ENCODE measurements at regions not wholly inside any gene's neighbourhood (a gene's known extent, or its start where the extent isn't known, plus 50 kb on each side); places are given as distances from the start of the nearest gene placed in this dataset.

GRCh38 chr10:81524467-81524866 lies 350.5 kb upstream of the NRG3 start:
- Mint-ChIP-seq H3K4me3 (no peak overlapping the region), H3K4me1 (no peaks in the 10 kb centered on the region), H3K9me3 (peaks cover 0 to 10% (median 6%) of the 10 kb centered on the region in 7 donors), H3K27ac (no peak overlapping the region), H3K27me3 (ENCODE audit: low read depth in 3 of 3) (no peaks in the 10 kb centered on the region), H3K36me3 (no peaks in the 10 kb centered on the region)
- WGBS (ENCODE audit: insufficient coverage): 83% methylated on average over 2 of the region's 2 CpGs
- Histone ChIP-seq H2AFZ (ENCODE audit: insufficient read depth, low read depth, low read length, poor library complexity, severe bottlenecking) (no peak overlapping the region), H3K36me3 (replicated peaks in 1 of 2; ENCODE audit: control insufficient read depth in 1 of 2, insufficient read depth in 2 of 2, low read length in 2 of 2) (no peaks in the 10 kb centered on the region), H3K27ac (ENCODE audit: low read depth in 1 of 2, low read length in 2 of 2) (no peak overlapping the region), H4K20me1 (ENCODE audit: insufficient read depth, low read length) (no peaks in the 10 kb centered on the region), H3K79me2 (ENCODE audit: insufficient read depth, low read length) (no peaks in the 10 kb centered on the region), H3K27me3 (ENCODE audit: control insufficient read depth in 2 of 2, insufficient read depth in 2 of 2, low read length in 2 of 2) (no peaks in the 10 kb centered on the region), H3K4me3 (replicated peaks in 1 of 3; ENCODE audit: low read depth in 2 of 3, low read length in 3 of 3) (no peak overlapping the region), H3K9me3 (replicated peaks in 1 of 2; ENCODE audit: control insufficient read depth in 1 of 2, insufficient read depth in 1 of 2, low read length in 2 of 2) (peaks cover 3 to 15% of the 10 kb centered on the region in 2 donors), H3K4me2 (replicated peaks; ENCODE audit: extremely low read depth, low read length, poor library complexity, severe bottlenecking) (no peak overlapping the region), H3K9ac (ENCODE audit: insufficient read depth, low read length, poor library complexity, severe bottlenecking) (no peak overlapping the region), H3K4me1 (ENCODE audit: control insufficient read depth in 1 of 2, insufficient read depth in 2 of 2, low read length in 2 of 2) (no peaks in the 10 kb centered on the region)
- TF ChIP-seq CTCF (IDR thresholded peaks at IDR 0.05): no peak
- intact Hi-C loops (cut with micrococcal nuclease): no loop called here
- no peak for DNase-seq

DNA sequence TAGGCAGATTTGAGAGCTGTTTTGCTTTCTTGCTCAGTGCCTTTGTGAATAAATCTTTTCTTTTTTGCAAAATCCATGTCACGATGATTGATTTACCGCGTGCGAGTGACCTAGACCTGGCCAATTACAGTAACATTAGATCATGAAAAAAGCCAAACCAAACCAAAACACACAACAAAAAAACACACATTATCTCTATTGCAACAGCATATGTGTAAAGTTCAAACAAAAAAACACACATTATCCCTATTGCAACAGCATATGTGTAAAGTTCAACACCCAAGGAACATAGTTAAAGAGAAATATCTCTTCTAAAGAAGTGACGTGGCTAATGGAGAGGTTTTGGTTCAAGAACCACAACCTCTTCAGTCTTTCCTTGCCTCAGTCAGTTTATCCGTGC lies 342.6 kb upstream of the NRG3 start:
- 97% methylated on average over 4 of the region's 6 CpGs for WGBS (ENCODE audit: insufficient coverage)
- Mint-ChIP-seq H3K4me3 (no peak overlapping the region), H3K9me3 (peaks cover 2 to 8% (median 4%) of the 10 kb centered on the region in 7 donors), H3K36me3 (no peaks in the 10 kb centered on the region), H3K27me3 (ENCODE audit: low read depth in 3 of 3) (peaks cover 0 to 4% (median 2%) of the 10 kb centered on the region in 3 donors), H3K27ac (no peak overlapping the region), H3K4me1 (no peaks in the 10 kb centered on the region)
- intact Hi-C loops (cut with micrococcal nuclease): no loop called here
- TF ChIP-seq CTCF (IDR thresholded peaks at IDR 0.05): no peak
- no peak overlapping the region for H3K27ac ChIP-seq (ENCODE audit: low read depth in 1 of 2, low read length in 2 of 2)
- H3K4me3 ChIP-seq (replicated peaks in 1 of 3; ENCODE audit: low read depth in 2 of 3, low read length in 3 of 3): no peak overlapping the region
- H3K79me2 ChIP-seq (ENCODE audit: insufficient read depth, low read length): no peaks in the 10 kb centered on the region
- no peak overlapping the region for H3K4me2 ChIP-seq (replicated peaks; ENCODE audit: extremely low read depth, low read length, poor library complexity, severe bottlenecking)
- no peak for DNase-seq
- no peaks in the 10 kb centered on the region for H3K4me1 ChIP-seq (ENCODE audit: control insufficient read depth in 1 of 2, insufficient read depth in 2 of 2, low read length in 2 of 2)
- no peaks in the 10 kb centered on the region for H3K36me3 ChIP-seq (replicated peaks in 1 of 2; ENCODE audit: control insufficient read depth in 1 of 2, insufficient read depth in 2 of 2, low read length in 2 of 2)
- no peak overlapping the region for H2AFZ ChIP-seq (ENCODE audit: insufficient read depth, low read depth, low read length, poor library complexity, severe bottlenecking)
- H4K20me1 ChIP-seq (ENCODE audit: insufficient read depth, low read length): no peaks in the 10 kb centered on the region
- peaks cover 0 to 6% of the 10 kb centered on the region in 2 donors for H3K9me3 ChIP-seq (replicated peaks in 1 of 2; ENCODE audit: control insufficient read depth in 1 of 2, insufficient read depth in 1 of 2, low read length in 2 of 2)
- no peaks in the 10 kb centered on the region for H3K27me3 ChIP-seq (ENCODE audit: control insufficient read depth in 2 of 2, insufficient read depth in 2 of 2, low read length in 2 of 2)
- no peak overlapping the region for H3K9ac ChIP-seq (ENCODE audit: insufficient read depth, low read length, poor library complexity, severe bottlenecking)
